Trophoblast cell (in vitro differentiated cells and primary cell): ENCODE measurements at regions not wholly inside any gene's neighbourhood (a gene's known extent, or its start where the extent isn't known, plus 50 kb on each side); places are given as distances from the start of the nearest gene placed in this dataset.

ENCODE experiments used
- DNase-seq, 2 donors: peaks; one replicate each; pipeline ENCODE4 v3.0.0-alpha.2; 2016
- H2AFZ ChIP-seq: 2 replicates; pipeline ENCODE4 v1.6.1; 2013; ENCODE audit warnings: low read length, moderate library complexity, mild to moderate bottlenecking; ENCODE audit not compliant: insufficient read depth, poor library complexity
- H2AK5ac ChIP-seq: 2 replicates; pipeline ENCODE4 v1.6.1; 2013; ENCODE audit warnings: mild to moderate bottlenecking, low read length
- H2BK120ac ChIP-seq: 2 replicates; pipeline ENCODE4 v1.6.1; 2013; ENCODE audit warnings: low read length, mild to moderate bottlenecking, moderate library complexity; ENCODE audit not compliant: insufficient read depth, poor library complexity
- H2BK12ac ChIP-seq: 2 replicates; pipeline ENCODE4 v1.6.1; 2013; ENCODE audit warnings: mild to moderate bottlenecking, low read length, moderate library complexity
- H2BK5ac ChIP-seq: 2 replicates; pipeline ENCODE4 v1.6.1; 2013; ENCODE audit warnings: low read length, low read depth, moderate library complexity, mild to moderate bottlenecking; ENCODE audit not compliant: poor library complexity
- H3K14ac ChIP-seq: 2 replicates; pipeline ENCODE4 v1.6.1; 2013; ENCODE audit warnings: mild to moderate bottlenecking, low read length
- H3K18ac ChIP-seq: 2 replicates; pipeline ENCODE4 v1.6.1; 2013; ENCODE audit warnings: mild to moderate bottlenecking, low read length
- H3K23ac ChIP-seq: 2 replicates; pipeline ENCODE4 v1.6.1; 2013; ENCODE audit warnings: low read length
- H3K27ac ChIP-seq: 2 replicates; pipeline ENCODE4 v1.5.1; 2013; ENCODE audit warnings: low read depth, mild to moderate bottlenecking, inconsistent platforms, low read length, moderate library complexity
- H3K27me3 ChIP-seq: 2 replicates; pipeline ENCODE4 v1.6.1; 2013; ENCODE audit warnings: inconsistent platforms, mild to moderate bottlenecking, low read length, moderate library complexity; ENCODE audit not compliant: insufficient read depth
- H3K36me3 ChIP-seq, 2 experiments: 1 replicate in 1 of 2; 2 replicates in 1 of 2; pipeline ENCODE4 v1.6.1; 2013; ENCODE audit warnings: low read length in 2 of 2, mild to moderate bottlenecking in 2 of 2, moderate library complexity in 1 of 2; ENCODE audit not compliant: insufficient read depth in 2 of 2, control insufficient read depth in 1 of 2
- H3K4ac ChIP-seq: 2 replicates; pipeline ENCODE4 v1.6.1; 2013; ENCODE audit warnings: low read depth, mild to moderate bottlenecking, low read length, moderate library complexity
- H3K4me1 ChIP-seq, 2 experiments: 1 replicate in 1 of 2; 2 replicates in 1 of 2; pipeline ENCODE4 v1.6.1; 2013; ENCODE audit warnings: low read length in 2 of 2, mild to moderate bottlenecking in 2 of 2, moderate library complexity in 1 of 2; ENCODE audit not compliant: insufficient read depth in 2 of 2, control insufficient read depth in 1 of 2
- H3K4me2 ChIP-seq: 2 replicates; pipeline ENCODE4 v1.6.1; 2013; ENCODE audit warnings: inconsistent platforms, mild to moderate bottlenecking, low read length, moderate library complexity
- H3K4me3 ChIP-seq: 2 replicates; pipeline ENCODE4 v1.5.1; 2013; ENCODE audit warnings: mild to moderate bottlenecking, low read depth, low read length, inconsistent platforms
- H3K79me1 ChIP-seq: one replicate; pipeline ENCODE4 v1.6.1; 2013; ENCODE audit warnings: low read length
- H3K79me2 ChIP-seq: 2 replicates; pipeline ENCODE4 v1.6.1; 2013; ENCODE audit warnings: low read length, mild to moderate bottlenecking; ENCODE audit not compliant: control insufficient read depth, insufficient read depth, poor library complexity
- H3K9ac ChIP-seq: 2 replicates; pipeline ENCODE4 v1.6.1; 2013; ENCODE audit warnings: mild to moderate bottlenecking, low read length
- H3K9me3 ChIP-seq: 2 replicates; pipeline ENCODE4 v1.6.1; 2013; ENCODE audit warnings: low read depth, mild to moderate bottlenecking, control low read depth, inconsistent platforms, low read length; ENCODE audit not compliant: insufficient read depth
- H4K12ac ChIP-seq: 2 replicates; pipeline ENCODE4 v1.6.1; 2013; ENCODE audit warnings: low read depth, mild to moderate bottlenecking, low read length, moderate library complexity
- H4K8ac ChIP-seq: 2 replicates; pipeline ENCODE4 v1.6.1; 2013; ENCODE audit warnings: low read depth, mild to moderate bottlenecking, low read length, moderate library complexity
- H4K91ac ChIP-seq: one replicate; pipeline ENCODE4 v1.6.1; 2013; ENCODE audit warnings: low read depth, mild to moderate bottlenecking, low read length, moderate library complexity
- WGBS: extraction: QIAGEN DNeasy Blood & Tissue Kit; methylation state at CpG from one replicate; pipeline ENCODE4 v1.1.7; 2013; ENCODE audit warnings: missing lambda C conversion rate; ENCODE audit not compliant: insufficient read length, insufficient coverage; ENCODE audit errors: extremely low coverage; 5-methylcytosine and 5-hydroxymethylcytosine counted together

DNA sequence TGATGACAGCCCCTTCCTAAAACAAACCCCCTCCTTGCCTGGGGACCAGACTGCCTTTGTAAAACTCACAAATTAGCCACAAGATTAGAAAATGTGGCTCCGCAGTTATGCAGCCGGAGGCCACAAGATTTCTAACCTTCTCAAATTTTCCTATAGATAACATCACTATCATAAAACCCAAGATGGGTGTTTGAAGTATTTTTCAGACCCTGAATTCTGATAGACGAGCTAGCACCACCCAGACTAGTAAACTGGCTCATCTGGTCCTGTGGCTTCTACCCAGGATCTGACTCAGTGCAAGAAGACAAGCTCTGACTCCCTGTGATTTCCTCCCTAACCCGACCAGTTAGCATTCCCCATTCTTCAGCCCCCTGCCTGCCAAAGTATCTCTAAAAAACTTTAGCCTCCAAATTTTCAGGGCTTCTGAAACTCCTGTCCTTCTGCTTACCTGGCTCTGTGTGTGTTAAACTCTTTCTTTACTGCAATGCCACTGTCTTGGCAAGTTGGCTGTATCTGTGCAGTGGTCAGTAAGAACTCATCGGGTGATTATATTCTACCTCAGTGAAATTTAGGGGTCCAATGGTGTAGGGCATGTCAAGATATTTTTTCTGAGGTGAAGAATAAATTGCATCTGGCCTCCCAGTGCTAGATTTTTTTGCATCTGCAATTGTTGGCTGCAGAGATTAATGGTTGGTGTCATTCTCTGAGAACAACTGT is 102.1 kb downstream of the S1PR1 start:
- Histone ChIP-seq H2AFZ (no peak overlapping the region), H3K14ac (no peak overlapping the region), H3K23ac (no peak overlapping the region), H3K4me1 (no peaks in the 10 kb centered on the region), H3K9me3 (peaks cover 1% of the 10 kb centered on the region), H3K4me3 (no peak overlapping the region), H4K91ac (no peak overlapping the region), H3K27me3 (no peaks in the 10 kb centered on the region), H4K8ac (no peak overlapping the region), H3K4ac (no peak overlapping the region), H3K79me1 (no peaks in the 10 kb centered on the region), H3K27ac (no peak overlapping the region), H4K12ac (no peak overlapping the region), H3K18ac (no peak overlapping the region), H3K79me2 (no peaks in the 10 kb centered on the region), H2AK5ac (no peak overlapping the region), H3K9ac (no peak overlapping the region), H3K36me3 (peaks cover 0 to 2% of the 10 kb centered on the region in 2 experiments), H3K4me2 (no peak overlapping the region), H2BK5ac (no peak overlapping the region), H2BK120ac (no peak overlapping the region), H2BK12ac (no peak overlapping the region)
- WGBS, result no CpG with 5 or more reads among the region's 5 CpGs
- DNase-seq, result peak in 1 of 2 donors; percentile 67

DNA sequence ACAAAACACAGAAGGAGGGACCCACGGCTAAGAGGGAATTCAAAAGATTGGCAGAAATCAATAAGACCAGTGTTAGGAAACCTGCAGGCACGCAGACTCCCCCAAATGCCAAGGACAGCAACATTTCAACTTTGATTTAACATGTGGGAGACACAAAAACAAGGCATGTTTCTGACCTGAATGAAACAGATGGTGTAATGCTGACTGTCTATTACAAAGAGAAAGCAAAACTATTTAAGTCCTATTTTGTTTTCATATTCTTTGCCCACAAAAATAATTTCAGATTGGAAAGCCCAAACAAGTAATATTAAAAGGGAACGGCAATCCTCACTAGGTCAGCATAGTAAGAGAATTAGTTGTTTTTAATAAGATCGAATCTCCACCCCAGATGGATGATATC is 107.9 kb downstream of the S1PR1 start:
- Histone ChIP-seq H2BK12ac (no peak overlapping the region), H3K9ac (no peak overlapping the region), H3K23ac (no peak overlapping the region), H3K18ac (no peak overlapping the region), H2AK5ac (no peak overlapping the region), H3K4ac (no peak overlapping the region), H3K79me2 (no peaks in the 10 kb centered on the region), H3K14ac (no peak overlapping the region), H4K91ac (no peak overlapping the region), H4K8ac (no peak overlapping the region), H3K4me3 (no peak overlapping the region), H2BK120ac (no peak overlapping the region), H3K79me1 (no peaks in the 10 kb centered on the region), H2AFZ (no peak overlapping the region), H3K4me2 (no peak overlapping the region), H3K27me3 (no peaks in the 10 kb centered on the region), H3K9me3 (no peaks in the 10 kb centered on the region), H3K27ac (no peak overlapping the region), H3K4me1 (no peaks in the 10 kb centered on the region), H4K12ac (no peak overlapping the region), H3K36me3 (peaks cover 0 to 2% of the 10 kb centered on the region in 2 experiments), H2BK5ac (no peak overlapping the region)
- WGBS, result no CpG with 5 or more reads among the region's 4 CpGs
- DNase-seq, result no peak

DNA sequence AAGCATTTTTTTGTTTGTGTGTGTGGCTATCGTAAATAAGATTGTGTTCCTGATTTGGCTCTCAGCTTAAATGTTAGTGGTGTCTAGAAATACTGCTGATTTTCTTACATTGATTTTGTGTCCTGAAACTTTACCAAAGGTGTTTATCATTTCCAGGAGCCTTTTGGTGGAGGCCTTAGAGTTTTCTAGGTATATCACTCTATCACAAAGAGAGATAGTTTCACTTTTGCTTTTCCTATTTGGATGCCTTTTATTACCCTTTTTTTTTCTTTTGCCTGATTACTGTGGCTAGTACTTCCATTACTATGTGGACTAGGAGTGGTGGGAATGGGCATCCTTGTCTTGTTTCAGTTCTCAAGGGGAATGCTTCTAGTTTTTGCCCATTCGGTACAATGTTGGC is 109.6 kb downstream of the S1PR1 start:
- no peaks in the 10 kb centered on the region for H3K79me2 ChIP-seq
- no peak overlapping the region for H4K8ac ChIP-seq
- H3K27ac ChIP-seq, result no peak overlapping the region
- H2BK12ac ChIP-seq, result no peak overlapping the region
- no peak overlapping the region for H3K4ac ChIP-seq
- no peak for DNase-seq
- no peak overlapping the region for H2AK5ac ChIP-seq
- H3K9ac ChIP-seq, result no peak overlapping the region
- H3K4me3 ChIP-seq, result no peak overlapping the region
- H3K14ac ChIP-seq, result no peak overlapping the region
- peaks cover 0 to 2% of the 10 kb centered on the region in 2 experiments for H3K36me3 ChIP-seq
- H3K4me2 ChIP-seq, result no peak overlapping the region
- no CpG with 5 or more reads among the region's 2 CpGs for WGBS
- no peak overlapping the region for H2AFZ ChIP-seq
- no peak overlapping the region for H4K12ac ChIP-seq
- H3K27me3 ChIP-seq, result no peaks in the 10 kb centered on the region
- no peak overlapping the region for H2BK5ac ChIP-seq
- H4K91ac ChIP-seq, result no peak overlapping the region
- no peaks in the 10 kb centered on the region for H3K9me3 ChIP-seq
- H3K79me1 ChIP-seq, result no peaks in the 10 kb centered on the region
- no peak overlapping the region for H3K18ac ChIP-seq
- no peak overlapping the region for H3K23ac ChIP-seq
- no peak overlapping the region for H2BK120ac ChIP-seq
- H3K4me1 ChIP-seq, result no peaks in the 10 kb centered on the region

DNA sequence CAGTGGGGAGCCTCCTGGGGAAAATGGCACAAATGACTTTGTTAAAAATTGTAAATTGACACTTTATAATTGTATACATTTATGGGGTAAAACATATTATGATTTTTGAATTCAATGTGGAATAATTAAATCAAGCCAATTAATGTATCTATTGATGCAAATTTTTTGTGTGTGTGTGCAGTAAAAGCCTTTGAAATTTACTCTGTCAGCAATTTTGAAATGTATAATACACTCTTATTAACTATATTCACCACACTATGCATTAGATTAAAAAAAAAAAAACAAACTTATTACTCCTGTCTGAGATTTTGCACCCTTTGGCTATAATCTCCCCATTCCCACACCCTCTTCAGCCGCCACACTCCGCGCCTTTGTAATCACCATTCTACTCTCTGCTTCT is 119.2 kb downstream of the S1PR1 start:
- no peak overlapping the region for H4K12ac ChIP-seq
- no peak overlapping the region for H3K4me2 ChIP-seq
- no peak for DNase-seq
- H2BK120ac ChIP-seq, result no peak overlapping the region
- H3K9me3 ChIP-seq, result peaks cover 6% of the 10 kb centered on the region
- H3K27ac ChIP-seq, result no peak overlapping the region
- H3K18ac ChIP-seq, result no peak overlapping the region
- H2AFZ ChIP-seq, result no peak overlapping the region
- H3K4me3 ChIP-seq, result no peak overlapping the region
- H4K8ac ChIP-seq, result no peak overlapping the region
- WGBS, result no CpG with 5 or more reads among the region's 3 CpGs
- no peak overlapping the region for H3K14ac ChIP-seq
- no peaks in the 10 kb centered on the region for H3K27me3 ChIP-seq
- H2BK12ac ChIP-seq, result no peak overlapping the region
- H3K9ac ChIP-seq, result no peak overlapping the region
- H2BK5ac ChIP-seq, result no peak overlapping the region
- no peaks in the 10 kb centered on the region for H3K36me3 ChIP-seq
- H3K4me1 ChIP-seq, result no peaks in the 10 kb centered on the region
- H3K79me1 ChIP-seq, result no peaks in the 10 kb centered on the region
- H3K23ac ChIP-seq, result no peak overlapping the region
- H3K79me2 ChIP-seq, result no peaks in the 10 kb centered on the region
- H3K4ac ChIP-seq, result no peak overlapping the region
- no peak overlapping the region for H2AK5ac ChIP-seq
- H4K91ac ChIP-seq, result no peak overlapping the region
